Central memory CD8-positive, alpha-beta T cell (primary cell): ENCODE measurements at regions not wholly inside any gene's neighbourhood (a gene's known extent, or its start where the extent isn't known, plus 50 kb on each side); places are given as distances from the start of the nearest gene placed in this dataset.

Experiments
- ATAC-seq: fragments of 150-1000 bp; cut with Tn5 transposase; replicated peaks from 2 replicates; pipeline ENCODE4 v1.10.0; 2022; ENCODE audit warnings: mild to moderate bottlenecking, moderate FRiP score, moderate number of reproducible peaks; ENCODE audit not compliant: poor library complexity, severe bottlenecking; ENCODE audit errors: extremely low read depth
- DNase-seq, 2 donors: peaks; one replicate each; pipeline ENCODE4 v3.0.0; 2021; ENCODE audit warnings: low spot score in 2 of 2
- H3K27ac Mint-ChIP-seq: one replicate; pipeline ENCODE4 v1.8.0; 2022; ENCODE audit warnings: low read depth, mild to moderate bottlenecking, moderate library complexity, mixed read lengths
- H3K27me3 Mint-ChIP-seq: one replicate; pipeline ENCODE4 v1.8.0; 2022; ENCODE audit warnings: mixed read lengths
- H3K36me3 Mint-ChIP-seq: one replicate; pipeline ENCODE4 v1.8.0; 2022; ENCODE audit warnings: mild to moderate bottlenecking, moderate library complexity, mixed read lengths; ENCODE audit not compliant: insufficient read depth
- H3K4me1 Mint-ChIP-seq: one replicate; pipeline ENCODE4 v1.8.0; 2022; ENCODE audit warnings: mixed read lengths
- H3K4me3 Mint-ChIP-seq: one replicate; pipeline ENCODE4 v1.8.0; 2022; ENCODE audit warnings: mild to moderate bottlenecking, moderate library complexity, mixed read lengths
- H3K9me3 Mint-ChIP-seq: one replicate; pipeline ENCODE4 v1.8.0; 2022; ENCODE audit warnings: mixed read lengths

GRCh38 chr1:98101364-98101763 lies 180.5 kb upstream of the DPYD start:
- ATAC-seq, result no peak
- H3K27me3 Mint-ChIP-seq, result no peaks in the 10 kb centered on the region
- H3K36me3 Mint-ChIP-seq, result no peaks in the 10 kb centered on the region
- no peaks in the 10 kb centered on the region for H3K4me1 Mint-ChIP-seq
- no peak for DNase-seq
- no peak overlapping the region for H3K4me3 Mint-ChIP-seq
- H3K9me3 Mint-ChIP-seq, result no peaks in the 10 kb centered on the region
- no peak overlapping the region for H3K27ac Mint-ChIP-seq

- Mint-ChIP-seq H3K9me3 (no peaks in the 10 kb centered on the region), H3K4me1 (no peaks in the 10 kb centered on the region), H3K27ac (no peak overlapping the region), H3K36me3 (no peaks in the 10 kb centered on the region), H3K4me3 (no peak overlapping the region), H3K27me3 (peaks cover 9% of the 10 kb centered on the region)
- DNase-seq, result no peak
- no peak for ATAC-seq
Observed at GRCh38 chr1:98099501-98099900, 178.7 kb upstream of the DPYD start.

DNA sequence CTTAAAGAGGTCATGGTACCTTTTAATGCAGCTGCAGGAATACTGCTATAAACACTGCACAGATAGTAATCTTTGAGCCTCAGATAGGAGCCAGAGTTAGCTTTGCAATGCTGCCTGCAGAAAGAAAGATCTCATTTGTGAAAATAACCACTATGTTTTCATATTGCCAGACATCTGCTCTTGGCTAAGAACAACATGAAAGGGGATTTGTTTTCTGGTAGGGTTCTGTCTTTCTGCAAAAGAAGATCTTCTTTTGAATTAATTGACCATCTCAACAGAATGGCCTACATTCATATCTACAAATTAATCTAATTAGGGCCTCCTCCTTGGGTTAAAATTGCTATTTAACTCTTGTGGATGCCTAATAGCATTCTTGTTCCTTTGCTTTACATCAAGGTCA lies 177.6 kb upstream of the DPYD start:
- Mint-ChIP-seq H3K4me1 (no peaks in the 10 kb centered on the region), H3K4me3 (no peak overlapping the region), H3K9me3 (no peaks in the 10 kb centered on the region), H3K27ac (no peak overlapping the region), H3K27me3 (peaks cover 9% of the 10 kb centered on the region), H3K36me3 (no peaks in the 10 kb centered on the region)
- DNase-seq (no peak), ATAC-seq (no peak)

DNA sequence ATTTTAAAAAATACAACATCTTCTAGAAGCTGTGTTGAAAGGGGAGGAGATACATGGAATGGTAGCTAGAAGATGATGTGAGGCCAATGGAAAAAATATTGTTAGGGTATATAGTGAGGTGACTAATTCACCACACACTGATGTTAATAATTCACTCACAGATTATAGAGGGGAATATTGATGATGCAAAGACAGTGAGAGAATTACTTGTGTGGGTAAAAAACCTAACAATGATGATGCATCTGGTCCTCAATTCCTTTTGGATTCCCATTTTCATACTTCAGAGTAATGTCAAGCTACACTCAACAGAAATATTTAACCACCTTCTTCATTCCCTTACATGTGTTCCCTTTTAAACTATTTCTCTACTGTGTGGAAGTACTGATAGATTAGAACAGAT lies 169.5 kb upstream of the DPYD start:
- DNase-seq, result no peak
- ATAC-seq, result no peak

DNA sequence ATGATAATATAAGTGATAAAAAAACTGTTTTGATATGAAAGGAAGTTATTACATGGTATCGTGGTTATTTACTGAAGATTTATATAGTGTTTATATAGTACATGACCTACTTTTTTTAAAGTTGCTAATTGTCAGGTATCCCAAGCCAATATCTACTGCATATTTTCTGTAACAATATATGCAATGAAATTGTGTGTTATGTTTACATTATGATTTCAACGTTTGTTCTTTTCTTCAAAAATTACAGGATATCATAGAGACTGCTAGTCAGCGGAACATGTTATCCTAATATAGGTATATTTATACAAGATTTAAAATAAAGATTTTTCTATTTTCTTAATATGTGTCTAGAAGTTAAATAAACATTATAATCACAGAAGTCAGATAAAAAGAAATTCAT lies 167.5 kb upstream of the DPYD start:
- Mint-ChIP-seq H3K9me3 (no peaks in the 10 kb centered on the region), H3K36me3 (no peaks in the 10 kb centered on the region), H3K27me3 (no peaks in the 10 kb centered on the region), H3K4me1 (no peaks in the 10 kb centered on the region), H3K27ac (no peak overlapping the region), H3K4me3 (no peak overlapping the region)
- no peak for ATAC-seq
- no peak for DNase-seq

More for the DNA sequence above, 169.5 kb upstream of the DPYD start:
- peaks cover 3% of the 10 kb centered on the region for H3K27me3 Mint-ChIP-seq
- no peaks in the 10 kb centered on the region for H3K36me3 Mint-ChIP-seq
- no peaks in the 10 kb centered on the region for H3K9me3 Mint-ChIP-seq
- no peak overlapping the region for H3K27ac Mint-ChIP-seq
- no peaks in the 10 kb centered on the region for H3K4me1 Mint-ChIP-seq
- H3K4me3 Mint-ChIP-seq, result no peak overlapping the region

DNA sequence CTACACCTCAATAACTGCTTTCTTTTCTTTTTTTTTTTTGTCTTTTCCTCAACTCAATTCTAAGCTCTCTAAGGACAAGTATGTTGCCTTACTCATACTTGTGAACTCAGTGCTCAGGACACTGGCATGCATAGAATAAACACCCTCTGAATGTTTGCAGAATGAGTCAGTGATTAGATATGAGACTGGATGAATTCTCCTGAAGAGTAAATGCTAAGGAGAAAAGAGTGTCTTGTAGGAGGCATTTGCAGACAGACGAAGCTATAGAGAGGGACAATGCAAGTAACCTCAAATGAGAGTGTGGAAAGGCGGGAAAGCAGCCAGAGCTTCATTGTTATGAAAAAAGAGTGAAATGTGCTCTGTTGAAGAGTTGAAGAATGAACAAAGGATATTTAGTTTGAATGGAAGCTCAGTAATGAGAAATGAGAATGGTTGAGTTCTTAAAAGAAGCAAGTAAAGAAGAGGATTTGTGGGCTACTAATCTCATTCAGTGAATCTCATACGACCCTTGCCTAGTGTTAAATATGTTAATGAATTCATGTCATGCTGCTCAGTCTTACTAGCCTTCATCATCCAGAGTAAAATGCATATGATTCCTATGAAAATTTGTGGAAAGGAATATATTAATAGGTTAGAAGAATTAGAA lies 166.1 kb upstream of the DPYD start:
- DNase-seq, result no peak
- Mint-ChIP-seq H3K4me3 (no peak overlapping the region), H3K9me3 (no peaks in the 10 kb centered on the region), H3K27me3 (no peaks in the 10 kb centered on the region), H3K36me3 (no peaks in the 10 kb centered on the region), H3K27ac (no peak overlapping the region), H3K4me1 (no peaks in the 10 kb centered on the region)
- ATAC-seq, result no peak

- ATAC-seq (no peak), DNase-seq (no peak)
- Mint-ChIP-seq H3K9me3 (no peaks in the 10 kb centered on the region), H3K27me3 (no peaks in the 10 kb centered on the region), H3K27ac (no peak overlapping the region), H3K36me3 (no peaks in the 10 kb centered on the region), H3K4me1 (no peaks in the 10 kb centered on the region), H3K4me3 (no peak overlapping the region)
Observed at GRCh38 chr1:98086156-98086555, 165.3 kb upstream of the DPYD start.

GRCh38 chr1:98084188-98084587 lies 163.4 kb upstream of the DPYD start:
- Mint-ChIP-seq H3K4me1 (no peaks in the 10 kb centered on the region), H3K27ac (no peak overlapping the region), H3K4me3 (no peak overlapping the region), H3K36me3 (no peaks in the 10 kb centered on the region), H3K27me3 (no peaks in the 10 kb centered on the region), H3K9me3 (no peaks in the 10 kb centered on the region)
- no peak for ATAC-seq
- no peak for DNase-seq

GRCh38 chr1:98081944-98082343 lies 161.1 kb upstream of the DPYD start:
- Mint-ChIP-seq H3K4me3 (no peak overlapping the region), H3K9me3 (no peaks in the 10 kb centered on the region), H3K4me1 (no peaks in the 10 kb centered on the region), H3K36me3 (no peaks in the 10 kb centered on the region), H3K27ac (no peak overlapping the region), H3K27me3 (no peaks in the 10 kb centered on the region)
- no peak for DNase-seq
- no peak for ATAC-seq

GRCh38 chr1:98078596-98078995 lies 157.8 kb upstream of the DPYD start:
- H3K9me3 Mint-ChIP-seq, result no peaks in the 10 kb centered on the region
- no peaks in the 10 kb centered on the region for H3K4me1 Mint-ChIP-seq
- no peak overlapping the region for H3K27ac Mint-ChIP-seq
- DNase-seq (no peak), ATAC-seq (no peak)
- no peaks in the 10 kb centered on the region for H3K27me3 Mint-ChIP-seq
- no peak overlapping the region for H3K4me3 Mint-ChIP-seq
- no peaks in the 10 kb centered on the region for H3K36me3 Mint-ChIP-seq

- ATAC-seq, result no peak
Observed at GRCh38 chr1:98077691-98078090, 156.9 kb upstream of the DPYD start.

GRCh38 chr1:98075626-98076025 lies 154.8 kb upstream of the DPYD start:
- Mint-ChIP-seq H3K9me3 (no peaks in the 10 kb centered on the region), H3K36me3 (no peaks in the 10 kb centered on the region), H3K4me1 (no peaks in the 10 kb centered on the region), H3K4me3 (no peak overlapping the region), H3K27ac (no peak overlapping the region), H3K27me3 (no peaks in the 10 kb centered on the region)
- ATAC-seq, result no peak
- no peak for DNase-seq

More at GRCh38 chr1:98077691-98078090, 156.9 kb upstream of the DPYD start:
- Mint-ChIP-seq H3K4me3 (no peak overlapping the region), H3K27me3 (no peaks in the 10 kb centered on the region), H3K9me3 (no peaks in the 10 kb centered on the region), H3K4me1 (no peaks in the 10 kb centered on the region), H3K36me3 (no peaks in the 10 kb centered on the region), H3K27ac (no peak overlapping the region)
- DNase-seq, result no peak

DNA sequence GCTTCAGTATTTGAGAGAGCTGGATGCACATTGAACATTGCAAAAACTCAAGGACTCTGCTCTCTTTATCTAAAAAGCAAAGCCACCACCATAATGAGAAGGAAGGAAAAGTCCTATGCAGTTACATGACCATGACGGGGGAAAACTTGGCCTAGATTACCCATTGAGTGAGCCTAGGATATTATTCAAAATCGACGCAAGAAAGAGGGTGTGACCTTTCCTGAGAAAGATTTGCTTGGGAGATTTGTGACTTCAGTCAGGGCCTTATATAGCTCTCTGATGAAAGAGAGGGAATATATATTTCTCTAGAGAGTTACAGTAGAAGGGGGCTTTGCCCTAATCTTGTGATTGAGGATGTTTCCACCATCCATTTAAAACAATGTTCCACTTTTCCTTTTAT lies 153.0 kb upstream of the DPYD start:
- no peak for ATAC-seq
- Mint-ChIP-seq H3K36me3 (no peaks in the 10 kb centered on the region), H3K9me3 (no peaks in the 10 kb centered on the region), H3K4me1 (no peaks in the 10 kb centered on the region), H3K27ac (no peak overlapping the region), H3K4me3 (no peak overlapping the region), H3K27me3 (no peaks in the 10 kb centered on the region)
- DNase-seq, result no peak

- Mint-ChIP-seq H3K4me3 (no peak overlapping the region), H3K27me3 (no peaks in the 10 kb centered on the region), H3K27ac (no peak overlapping the region), H3K9me3 (no peaks in the 10 kb centered on the region), H3K4me1 (no peaks in the 10 kb centered on the region), H3K36me3 (no peaks in the 10 kb centered on the region)
- no peak for DNase-seq
- no peak for ATAC-seq
Observed at GRCh38 chr1:98073106-98073505, 152.3 kb upstream of the DPYD start.
